GM23338 (cell line): ENCODE measurements at regions not wholly inside any gene's neighbourhood (a gene's known extent, or its start where the extent isn't known, plus 50 kb on each side); places are given as distances from the start of the nearest gene placed in this dataset.

ENCODE experiments used
- ATAC-seq: fragments of 200-7000 bp; cut with Tn5 transposase; 3 replicates; pipeline ENCODE4 v1.9.1; 2020
- DNase-seq: peaks from one replicate; pipeline ENCODE4 v3.0.0-alpha.2; 2015; ENCODE audit warnings: low spot score
- H2AFZ ChIP-seq: fragments of 200-600 bp; sonication (generic); 2 replicates; pipeline ENCODE4 v1.8.0; 2016; ENCODE audit warnings: antibody characterized with exemption, mild to moderate bottlenecking, moderate library complexity
- H3F3A ChIP-seq: fragments of 200-600 bp; sonication (generic); replicated peaks from 2 replicates; pipeline ENCODE4 v1.8.0; 2017; ENCODE audit warnings: antibody characterized with exemption, mixed run types, low read depth
- H3K27ac ChIP-seq: fragments of 200-600 bp; sonication (generic); 2 replicates; pipeline ENCODE4 v1.6.1; 2016; ENCODE audit warnings: low read depth
- H3K27me3 ChIP-seq: fragments of 200-600 bp; sonication (generic); 2 replicates; pipeline ENCODE4 v1.8.0; 2016; ENCODE audit warnings: mild to moderate bottlenecking, mixed run types, moderate library complexity; ENCODE audit not compliant: insufficient read depth
- H3K36me3 ChIP-seq: fragments of 200-600 bp; sonication (generic); 2 replicates; pipeline ENCODE4 v1.8.0; 2016; ENCODE audit warnings: mild to moderate bottlenecking; ENCODE audit not compliant: insufficient read depth
- H3K4me1 ChIP-seq: fragments of 200-600 bp; sonication (generic); 2 replicates; pipeline ENCODE4 v1.8.0; 2016; ENCODE audit warnings: mild to moderate bottlenecking, moderate library complexity; ENCODE audit not compliant: insufficient read depth
- H3K4me2 ChIP-seq: fragments of 200-600 bp; sonication (generic); 2 replicates; pipeline ENCODE4 v1.7.1; 2017; ENCODE audit warnings: mixed run types
- H3K4me3 ChIP-seq: fragments of 200-600 bp; sonication (generic); 2 replicates; pipeline ENCODE4 v1.6.1; 2016; ENCODE audit warnings: mixed run types
- H3K79me2 ChIP-seq: fragments of 200-600 bp; sonication (generic); replicated peaks from 2 replicates; pipeline ENCODE4 v1.8.0; 2017; ENCODE audit warnings: mild to moderate bottlenecking; ENCODE audit not compliant: insufficient read depth
- H3K9me2 ChIP-seq: fragments of 200-600 bp; sonication (generic); 2 replicates; pipeline ENCODE4 v1.8.0; 2017; ENCODE audit not compliant: insufficient read depth
- H4K20me1 ChIP-seq: fragments of 200-600 bp; sonication (generic); replicated peaks from 2 replicates; pipeline ENCODE4 v1.8.0; 2017; ENCODE audit warnings: mild to moderate bottlenecking; ENCODE audit not compliant: insufficient read depth
- H3K27ac Mint-ChIP-seq: 2 replicates; pipeline ENCODE4 v1.8.0; 2020; ENCODE audit warnings: inconsistent platforms, mild to moderate bottlenecking, moderate library complexity, mixed read lengths
- H3K27me3 Mint-ChIP-seq: 3 replicates; pipeline ENCODE4 v1.8.0; 2022; ENCODE audit warnings: low read depth, mild to moderate bottlenecking, moderate library complexity, mixed read lengths, inconsistent platforms; ENCODE audit not compliant: insufficient read depth, poor library complexity
- H3K36me3 Mint-ChIP-seq: 3 replicates; pipeline ENCODE4 v1.8.0; 2021; ENCODE audit warnings: low read depth, mild to moderate bottlenecking, inconsistent platforms, moderate library complexity, mixed read lengths
- H3K4me1 Mint-ChIP-seq: 3 replicates; pipeline ENCODE4 v1.8.0; 2020; ENCODE audit warnings: mild to moderate bottlenecking, inconsistent platforms, mixed read lengths
- H3K4me3 Mint-ChIP-seq: 3 replicates; pipeline ENCODE4 v1.8.0; 2021; ENCODE audit warnings: moderate library complexity, mild to moderate bottlenecking, inconsistent platforms, mixed read lengths
- H3K9me3 Mint-ChIP-seq: 3 replicates; pipeline ENCODE4 v1.8.0; 2020; ENCODE audit warnings: moderate library complexity, mild to moderate bottlenecking, inconsistent platforms, mixed read lengths
- CREB1 ChIP-seq: fragments of 250-450 bp; sonication (Bioruptor Pico); IDR thresholded peaks from 2 replicates; pipeline ENCODE4 v1.5.0; 2020; ENCODE audit warnings: low read depth, mild to moderate bottlenecking, moderate library complexity
- CTCF ChIP-seq, 2 experiments: fragments of 200-600 bp in 1 of 2; sonication (generic) in 1 of 2; conservative IDR thresholded peaks; 2 replicates each; pipeline versions ENCODE4 v1.5.1 to v1.6.1; 2016 to 2017; ENCODE audit warnings: antibody characterized with exemption in 2 of 2, low read depth in 2 of 2, mild to moderate bottlenecking in 2 of 2, moderate library complexity in 1 of 2
- EZH2 ChIP-seq: fragments of 200-600 bp; sonication (generic); IDR thresholded peaks from one replicate; pipeline ENCODE4 v1.8.0; 2017; ENCODE audit warnings: antibody characterized with exemption, mild to moderate bottlenecking, low read depth; ENCODE audit not compliant: unreplicated experiment
- EZH2phosphoT487 ChIP-seq: fragments of 200-600 bp; sonication (generic); IDR thresholded peaks from one replicate; pipeline ENCODE4 v1.8.1; 2018; ENCODE audit warnings: antibody characterized with exemption; ENCODE audit not compliant: unreplicated experiment
- JUNB ChIP-seq: IDR thresholded peaks from one replicate; pipeline ENCODE4 v1.6.1; 2016; ENCODE audit warnings: antibody characterized with exemption; ENCODE audit not compliant: unreplicated experiment
- STAT1 ChIP-seq: IDR thresholded peaks from one replicate; pipeline ENCODE4 v1.6.1; 2016; ENCODE audit warnings: antibody characterized with exemption; ENCODE audit not compliant: unreplicated experiment
- ZNF114 ChIP-seq: fragments of 250-450 bp; sonication (Bioruptor Pico); IDR thresholded peaks from 2 replicates; pipeline ENCODE4 v1.5.0; 2020; ENCODE audit warnings: mild to moderate bottlenecking, moderate library complexity
- ZNF331 ChIP-seq: fragments of 250-450 bp; sonication (Bioruptor Pico); IDR thresholded peaks from 2 replicates; pipeline ENCODE4 v1.5.0; 2020; ENCODE audit warnings: low read depth, mild to moderate bottlenecking, moderate library complexity
- ZNF462 ChIP-seq: fragments of 250-450 bp; sonication (Bioruptor Pico); IDR thresholded peaks from 2 replicates; pipeline ENCODE4 v1.5.0; 2020; ENCODE audit warnings: mild to moderate bottlenecking, moderate library complexity

GRCh38 chr18:34959989-34960388 lies 81.2 kb upstream of the MAPRE2 start:
- Histone ChIP-seq H3K4me1 (no peaks in the 10 kb centered on the region), H3K27me3 (no peaks in the 10 kb centered on the region), H3K27ac (no peak overlapping the region), H3K9me2 (no peaks in the 10 kb centered on the region), H4K20me1 (no peaks in the 10 kb centered on the region), H3F3A (no peaks in the 10 kb centered on the region), H3K36me3 (no peaks in the 10 kb centered on the region), H3K4me2 (no peak overlapping the region), H2AFZ (no peak overlapping the region), H3K79me2 (no peaks in the 10 kb centered on the region), H3K4me3 (no peak overlapping the region)
- ATAC-seq, result no peak
- Mint-ChIP-seq H3K36me3 (no peaks in the 10 kb centered on the region), H3K9me3 (no peaks in the 10 kb centered on the region), H3K27me3 (no peaks in the 10 kb centered on the region), H3K4me3 (no peak overlapping the region), H3K27ac (no peak overlapping the region), H3K4me1 (0 out of 3 replicates have a peak, but pooled peaks cover 3% of the 10 kb centered on the region)
- no peak for TF ChIP-seq CTCF (conservative IDR thresholded peaks at IDR 0.05; ENCODE audit: low read depth in 2 of 2)
- DNase-seq, result no peak

GRCh38 chr18:34965108-34965507 lies 76.1 kb upstream of the MAPRE2 start:
- Mint-ChIP-seq H3K27me3 (no peaks in the 10 kb centered on the region), H3K36me3 (no peaks in the 10 kb centered on the region), H3K4me3 (no peak overlapping the region), H3K4me1 (0 out of 3 replicates have a peak, but pooled peaks cover 1% of the 10 kb centered on the region), H3K27ac (no peak overlapping the region), H3K9me3 (no peaks in the 10 kb centered on the region)
- Histone ChIP-seq H2AFZ (no peak overlapping the region), H3K4me2 (no peak overlapping the region), H3F3A (no peaks in the 10 kb centered on the region), H3K36me3 (no peaks in the 10 kb centered on the region), H3K4me3 (no peak overlapping the region), H3K27me3 (no peaks in the 10 kb centered on the region), H3K27ac (no peak overlapping the region), H3K4me1 (no peaks in the 10 kb centered on the region), H3K9me2 (no peaks in the 10 kb centered on the region), H3K79me2 (no peaks in the 10 kb centered on the region), H4K20me1 (no peaks in the 10 kb centered on the region)
- ATAC-seq (no peak), DNase-seq (no peak)
- no peak for TF ChIP-seq EZH2
- no peak for TF ChIP-seq STAT1
- no peak for TF ChIP-seq CREB1 (CRISPR knock-in tag)

- Mint-ChIP-seq H3K4me1 (no peaks in the 10 kb centered on the region), H3K9me3 (no peaks in the 10 kb centered on the region), H3K4me3 (no peak overlapping the region), H3K27ac (no peak overlapping the region), H3K36me3 (no peaks in the 10 kb centered on the region), H3K27me3 (no peaks in the 10 kb centered on the region)
- Histone ChIP-seq H3K27me3 (no peaks in the 10 kb centered on the region), H3K79me2 (no peaks in the 10 kb centered on the region), H3K4me2 (no peak overlapping the region), H3K36me3 (no peaks in the 10 kb centered on the region), H3K4me3 (no peak overlapping the region), H3K27ac (no peak overlapping the region), H3K9me2 (no peaks in the 10 kb centered on the region), H4K20me1 (no peaks in the 10 kb centered on the region), H3K4me1 (no peaks in the 10 kb centered on the region), H2AFZ (no peak overlapping the region), H3F3A (no peaks in the 10 kb centered on the region)
- no peak for ATAC-seq
- no peak for DNase-seq
- TF ChIP-seq ZNF114 (no peak), ZNF331 (CRISPR knock-in tag) (no peak), ZNF462 (CRISPR knock-in tag) (no peak), STAT1 (no peak), EZH2phosphoT487 (no peak), JUNB (no peak), EZH2 (no peak)
Observed at GRCh38 chr18:34965566-34965965, 75.6 kb upstream of the MAPRE2 start.
